Umbilical cord (tissue), 1 donor: ENCODE measurements at regions not wholly inside any gene's neighbourhood (a gene's known extent, or its start where the extent isn't known, plus 50 kb on each side); places are given as distances from the start of the nearest gene placed in this dataset.

Experiments used
- DNase-seq: peaks from one replicate; pipeline ENCODE4 v3.0.0-alpha.2; 2015; ENCODE audit warnings: low spot score

GRCh38 chr20:54704032-54704635 lies 228.7 kb downstream of the DOK5 start:
- no peak for DNase-seq
